ENCODE measurements at regions not wholly inside any gene's neighbourhood (a gene's known extent, or its start where the extent isn't known, plus 50 kb on each side); places are given as distances from the start of the nearest gene placed in this dataset.

- no peak overlapping the region for H3K9ac ChIP-seq (ENCODE audit: low read length)
- no peaks in the 10 kb centered on the region for H3K36me3 ChIP-seq (replicated peaks in 1 of 2; ENCODE audit: control extremely low read depth in 1 of 2, control insufficient read depth in 1 of 2, extremely low read depth in 1 of 2, insufficient read depth in 2 of 2, low read length in 1 of 2)
- CTCF ChIA-PET, result interaction anchor here (1.1 kb wide), 1 partner anchor 9 kb away, joined by 3 read pairs; no protein-coding TSS in a partner anchor
- H2AFZ ChIP-seq (ENCODE audit: insufficient read depth, low read depth, low read length, poor library complexity, severe bottlenecking), result no peak overlapping the region
- H4K20me1 ChIP-seq (ENCODE audit: control insufficient read depth, insufficient read depth, low read length, poor library complexity, severe bottlenecking), result no peaks in the 10 kb centered on the region
- H3K9me3 ChIP-seq (ENCODE audit: control extremely low read depth in 1 of 3, control insufficient read depth in 2 of 3, insufficient read depth in 1 of 3, low read length in 2 of 3), result no peaks in the 10 kb centered on the region
- H3K4me1 Mint-ChIP-seq, result peaks cover 5% of the 10 kb centered on the region
- H3K27ac Mint-ChIP-seq, result no peak overlapping the region
- no peak overlapping the region for H3K27ac ChIP-seq (ENCODE audit: low read length in 2 of 2)
- intact Hi-C loops (cut with micrococcal nuclease), result no loop called here
- H3K4me3 Mint-ChIP-seq, result no peak overlapping the region
- H3K27me3 ChIP-seq (replicated peaks in 1 of 4; ENCODE audit: control extremely low read depth in 1 of 4, control insufficient read depth in 3 of 4, insufficient read depth in 4 of 4, low read length in 3 of 4), result no peaks in the 10 kb centered on the region
- no peaks in the 10 kb centered on the region for H3K4me1 ChIP-seq (ENCODE audit: control insufficient read depth in 2 of 2, insufficient read depth in 2 of 2, low read length in 2 of 2)
- POLR2A ChIA-PET, result no interaction called here
- no peak overlapping the region for H3K4me2 ChIP-seq (replicated peaks; ENCODE audit: low read depth, low read length, poor library complexity, severe bottlenecking)
- TF ChIP-seq EZH2 (IDR thresholded peaks at IDR 0.05; ENCODE audit: borderline replicate concordance, insufficient read depth, low read depth, low read length, poor library complexity, severe bottlenecking), result no peak
- no peak for TF ChIP-seq CTCF (IDR thresholded peaks at IDR 0.05)
- DNase-seq, result no peak
- H3K9me3 Mint-ChIP-seq (ENCODE audit: insufficient read depth), result no peaks in the 10 kb centered on the region
- H3K27me3 Mint-ChIP-seq, result peaks cover 3% of the 10 kb centered on the region
- no peaks in the 10 kb centered on the region for H3K79me2 ChIP-seq (ENCODE audit: control insufficient read depth, insufficient read depth, low read length)
- 80% methylated on average over 1 of the region's 3 CpGs for WGBS (ENCODE audit: insufficient coverage)
- H3K4me3 ChIP-seq (ENCODE audit: control extremely low read depth in 1 of 5, extremely low read depth in 1 of 5, insufficient read depth in 1 of 5, low read depth in 2 of 5, low read length in 4 of 5), result no peak overlapping the region
- no peak for ATAC-seq (ENCODE audit: low read depth)
These were observed 462.9 kb upstream of the KCNMB2 start for GRCh38 chr3:178073366-178073765.

- Histone ChIP-seq H3K27me3 (replicated peaks in 1 of 4; ENCODE audit: control extremely low read depth in 1 of 4, control insufficient read depth in 3 of 4, insufficient read depth in 4 of 4, low read length in 3 of 4) (no peaks in the 10 kb centered on the region), H3K4me3 (ENCODE audit: control extremely low read depth in 1 of 5, extremely low read depth in 1 of 5, insufficient read depth in 1 of 5, low read depth in 2 of 5, low read length in 4 of 5) (no peak overlapping the region), H3K9ac (ENCODE audit: low read length) (no peak overlapping the region), H3K36me3 (replicated peaks in 1 of 2; ENCODE audit: control extremely low read depth in 1 of 2, control insufficient read depth in 1 of 2, extremely low read depth in 1 of 2, insufficient read depth in 2 of 2, low read length in 1 of 2) (no peaks in the 10 kb centered on the region), H2AFZ (ENCODE audit: insufficient read depth, low read depth, low read length, poor library complexity, severe bottlenecking) (no peak overlapping the region), H3K27ac (ENCODE audit: low read length in 2 of 2) (no peak overlapping the region), H4K20me1 (ENCODE audit: control insufficient read depth, insufficient read depth, low read length, poor library complexity, severe bottlenecking) (no peaks in the 10 kb centered on the region), H3K4me1 (ENCODE audit: control insufficient read depth in 2 of 2, insufficient read depth in 2 of 2, low read length in 2 of 2) (no peaks in the 10 kb centered on the region), H3K9me3 (ENCODE audit: control extremely low read depth in 1 of 3, control insufficient read depth in 2 of 3, insufficient read depth in 1 of 3, low read length in 2 of 3) (no peaks in the 10 kb centered on the region), H3K79me2 (ENCODE audit: control insufficient read depth, insufficient read depth, low read length) (no peaks in the 10 kb centered on the region), H3K4me2 (replicated peaks; ENCODE audit: low read depth, low read length, poor library complexity, severe bottlenecking) (no peak overlapping the region)
- DNase-seq (no peak), ATAC-seq (ENCODE audit: low read depth) (no peak)
- WGBS (ENCODE audit: insufficient coverage), result 80% methylated on average over 1 of the region's 5 CpGs
- intact Hi-C loops (cut with micrococcal nuclease), result no loop called here
- Mint-ChIP-seq H3K27me3 (peaks cover 3% of the 10 kb centered on the region), H3K9me3 (ENCODE audit: insufficient read depth) (no peaks in the 10 kb centered on the region), H3K4me1 (peaks cover 5% of the 10 kb centered on the region), H3K27ac (no peak overlapping the region), H3K4me3 (no peak overlapping the region)
- CTCF ChIA-PET, result no interaction called here
- TF ChIP-seq EZH2 (IDR thresholded peaks at IDR 0.05; ENCODE audit: borderline replicate concordance, insufficient read depth, low read depth, low read length, poor library complexity, severe bottlenecking) (no peak), CTCF (IDR thresholded peaks at IDR 0.05) (no peak)
- POLR2A ChIA-PET, result no interaction called here
These were observed 460.9 kb upstream of the KCNMB2 start for GRCh38 chr3:178075344-178075743.
